ENCODE measurements at regions not wholly inside any gene's neighbourhood (a gene's known extent, or its start where the extent isn't known, plus 50 kb on each side); places are given as distances from the start of the nearest gene placed in this dataset.
"Not testable (repeated sequence)": the region's sequence is repeated elsewhere in the genome, so short reads cannot be mapped to it uniquely, and the experiment has no call there.

GRCh38 chr16:29142506-29142905 is 157.7 kb downstream of the LAT start:
- DNase-seq: not testable (repeated sequence)

DNA sequence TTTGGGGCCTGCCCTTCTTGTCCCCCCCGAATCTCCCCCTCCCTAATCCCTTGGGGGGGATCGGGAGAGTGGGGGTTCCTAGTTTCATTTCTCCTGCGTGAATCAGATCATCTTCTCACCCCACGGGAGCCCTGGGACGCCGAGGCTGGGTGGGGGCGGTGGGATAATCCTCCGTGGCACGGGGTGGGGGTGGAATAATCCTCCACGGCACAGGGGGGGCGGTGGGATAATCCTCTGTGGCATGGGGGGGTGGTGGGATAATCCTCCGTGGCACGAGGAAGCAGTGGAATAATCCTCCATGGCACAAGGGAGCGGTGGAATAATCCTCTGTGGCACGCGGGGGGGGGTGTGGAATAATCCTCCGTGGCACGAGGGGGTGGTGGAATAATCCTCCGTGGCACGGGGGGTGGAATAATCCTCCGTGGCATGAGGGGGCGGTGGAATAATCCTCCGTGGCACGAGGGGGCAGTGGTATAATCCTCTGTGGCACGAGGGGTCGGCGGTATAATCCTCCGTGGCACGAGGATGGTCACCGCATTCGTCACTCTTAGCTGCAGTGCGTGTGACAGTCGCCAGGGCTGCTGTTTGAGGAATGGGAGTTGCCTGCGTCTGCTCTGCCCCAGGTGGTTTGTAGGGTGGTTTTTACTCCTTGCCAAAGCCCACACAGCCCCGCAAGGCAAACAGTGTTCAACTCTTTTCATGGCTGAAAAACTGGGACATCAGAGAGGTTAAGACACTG is 156.9 kb downstream of the LAT start:
- DNase-seq: no peak

GRCh38 chr16:29141121-29141520 is 156.3 kb downstream of the LAT start:
- not testable (repeated sequence) for DNase-seq

GRCh38 chr16:29139901-29140855 is 155.3 kb downstream of the LAT start:
- not testable (repeated sequence) for DNase-seq

- DNase-seq: no peak
Observed at GRCh38 chr16:29139261-29139802, 154.5 kb downstream of the LAT start.

DNA sequence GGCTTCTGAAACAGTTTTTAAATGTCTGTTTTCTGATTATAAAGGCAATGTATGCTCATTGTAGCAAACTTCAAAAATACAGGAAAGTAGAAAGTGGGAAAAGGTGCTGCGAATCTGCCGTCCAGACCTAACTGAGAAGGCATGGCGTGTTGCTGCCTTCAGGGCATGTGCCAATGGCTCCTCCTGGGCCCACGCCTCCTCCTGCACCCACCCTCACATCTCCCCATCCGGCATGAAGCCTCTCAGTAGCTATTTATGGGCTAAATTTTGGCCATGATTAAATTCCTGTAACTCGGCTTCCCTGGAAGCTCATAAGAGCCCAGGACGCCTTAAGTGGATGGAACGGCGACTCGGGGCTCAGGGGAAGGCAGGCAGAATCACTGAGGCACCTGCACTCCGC is 153.8 kb downstream of the LAT start:
- not testable (repeated sequence) for DNase-seq

- not testable (repeated sequence) for DNase-seq
Observed at GRCh38 chr16:29137894-29138662, 153.2 kb downstream of the LAT start.

- DNase-seq: not testable (repeated sequence)
Observed at GRCh38 chr16:29137461-29137860, 152.6 kb downstream of the LAT start.

DNA sequence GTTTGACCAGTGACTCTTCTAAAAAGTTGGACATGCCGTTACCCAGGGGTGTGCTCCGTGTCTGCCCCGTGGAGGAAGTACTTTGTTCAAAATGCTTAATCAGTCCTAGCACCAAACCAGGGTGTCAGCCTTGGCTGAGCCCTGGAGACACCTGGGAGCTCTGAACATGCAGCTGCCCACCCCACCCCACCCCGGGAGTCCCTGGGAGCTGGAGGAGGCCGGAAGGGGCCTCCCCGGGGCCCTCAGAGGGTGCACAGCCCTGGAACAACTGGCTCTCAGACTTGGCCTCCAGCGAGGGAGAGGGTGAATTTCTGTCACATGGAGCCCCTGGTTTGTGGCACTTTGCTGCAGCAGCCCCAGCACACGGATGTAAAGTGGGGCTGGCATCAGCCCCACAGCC is 152.1 kb downstream of the LAT start:
- DNase-seq: not testable (repeated sequence)

DNA sequence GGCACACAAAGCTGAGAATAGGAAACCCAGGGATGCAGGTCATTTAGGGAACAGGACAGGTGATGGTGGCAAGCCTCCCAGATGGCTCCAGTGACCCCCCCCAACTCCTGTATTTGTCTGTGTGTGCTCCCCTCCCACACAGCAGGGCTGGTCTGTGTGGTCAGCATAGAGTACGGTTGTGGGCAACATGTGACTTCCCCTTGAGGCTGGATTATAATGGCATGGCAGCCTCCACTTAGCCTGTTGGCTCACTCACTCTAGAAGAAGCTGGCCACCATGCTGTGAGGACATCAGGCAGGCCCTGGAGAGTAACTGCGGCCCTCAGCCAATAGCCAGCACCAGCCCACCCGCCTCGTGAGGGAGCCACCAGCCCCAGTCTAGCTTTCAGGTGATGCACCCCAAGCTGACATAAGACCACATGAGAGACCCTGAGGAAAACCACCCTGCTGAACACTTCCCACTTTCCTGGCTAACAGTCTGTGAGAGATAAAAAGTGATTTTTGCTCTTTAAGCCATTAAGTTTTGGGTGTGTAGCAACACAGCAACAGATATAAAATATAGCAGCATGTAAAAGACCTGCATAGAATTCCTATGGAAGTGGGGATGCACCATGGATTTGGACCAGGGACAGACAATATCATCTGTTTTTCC is 151.3 kb downstream of the LAT start:
- not testable (repeated sequence) for DNase-seq

DNA sequence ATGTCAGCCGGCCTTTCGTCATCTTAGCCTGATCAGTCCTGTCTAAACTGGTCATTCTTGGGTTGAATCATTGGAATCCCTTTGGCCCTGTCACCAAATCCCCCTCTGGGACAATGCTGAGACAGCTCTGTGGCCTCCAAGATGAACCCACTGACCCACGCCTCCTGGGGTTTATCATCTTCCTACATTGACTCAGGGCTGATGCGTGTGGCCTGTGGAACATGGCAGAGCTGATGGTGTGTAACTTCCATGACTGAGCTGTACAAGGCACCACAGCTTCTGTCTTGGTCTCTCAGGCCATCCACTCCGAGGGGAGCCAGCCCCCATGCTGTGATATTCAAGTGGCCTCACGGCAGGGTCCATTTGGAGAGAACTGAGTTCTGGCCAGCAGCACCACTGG is 150.2 kb downstream of the LAT start:
- DNase-seq: not testable (repeated sequence)

DNA sequence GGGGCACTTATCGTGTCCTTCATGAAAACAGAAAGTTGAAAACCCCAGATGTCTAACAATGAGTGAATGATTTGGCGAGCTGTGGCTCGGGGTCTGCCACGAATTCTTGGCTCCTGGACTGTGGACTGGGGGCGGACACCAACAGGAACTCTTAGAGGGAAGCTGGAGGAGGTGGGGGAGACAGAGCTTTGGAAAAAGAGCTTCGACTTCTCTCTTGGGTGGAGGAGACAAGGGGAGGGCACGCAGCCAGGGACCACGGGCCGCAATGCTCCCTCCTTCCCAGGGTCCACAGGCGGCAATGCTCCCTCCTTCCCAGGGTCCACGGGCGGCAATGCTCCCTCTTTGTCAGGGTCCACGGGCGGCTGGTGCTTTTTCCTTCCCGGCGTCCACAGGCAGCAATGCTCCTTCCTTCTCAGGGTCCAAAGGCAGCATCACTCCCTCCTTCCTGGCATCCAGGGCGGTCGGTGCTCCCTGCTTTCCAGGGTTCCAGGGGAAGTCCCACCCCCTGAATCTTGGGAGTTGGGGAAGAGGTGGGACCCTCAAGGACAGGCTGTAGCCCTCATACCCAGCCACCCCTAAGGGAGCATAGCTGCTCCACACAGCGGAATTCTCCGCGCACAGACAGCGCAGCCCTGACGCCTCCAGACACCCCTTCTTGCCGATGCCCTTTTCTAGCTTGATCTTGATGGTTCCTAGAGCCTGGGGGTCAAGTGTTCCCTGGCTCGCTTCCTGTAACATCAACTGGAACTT is 149.0 kb downstream of the LAT start:
- DNase-seq: not testable (repeated sequence)

DNA sequence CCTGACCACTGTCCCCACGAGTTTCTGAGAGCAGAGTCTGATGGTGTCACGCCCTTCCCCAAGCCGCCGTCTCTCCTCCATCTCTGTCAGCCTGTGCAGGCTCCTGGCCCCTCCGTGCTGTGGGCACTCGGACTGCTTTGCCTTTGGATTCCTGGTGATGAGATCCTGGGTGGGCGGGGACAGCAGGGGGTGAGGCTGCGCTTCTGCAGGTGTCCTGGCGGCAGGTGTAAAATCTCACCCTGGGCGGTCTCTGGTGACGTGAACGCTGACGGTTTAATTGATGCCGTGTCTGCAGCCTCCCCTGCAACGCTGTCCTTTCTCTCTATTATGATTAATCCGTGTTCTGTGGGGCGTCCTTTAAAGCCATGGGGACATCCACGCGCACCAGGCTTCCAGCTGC is 148.0 kb downstream of the LAT start:
- not testable (repeated sequence) for DNase-seq

DNA sequence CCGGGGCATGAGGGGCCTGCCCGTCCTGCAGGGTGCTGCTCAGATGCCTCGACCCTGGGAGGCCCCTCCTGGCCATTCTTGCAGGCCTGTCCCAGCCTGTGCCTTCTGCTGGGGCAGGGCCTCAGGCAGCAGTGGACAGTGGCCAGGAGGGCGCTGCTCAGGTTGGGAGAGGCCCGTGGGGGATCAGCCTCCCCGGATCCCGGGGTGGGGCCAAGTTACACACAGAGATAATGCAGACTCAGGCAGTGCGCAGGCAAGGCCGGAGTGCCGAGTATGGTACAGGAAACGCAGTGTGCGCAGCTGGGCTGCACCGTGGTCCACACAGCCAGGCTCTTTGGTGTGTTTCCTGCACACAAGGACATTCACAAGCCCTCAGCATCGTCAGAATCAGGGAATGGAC is 147.6 kb downstream of the LAT start:
- DNase-seq: not testable (repeated sequence)

- DNase-seq: not testable (repeated sequence)
Observed at GRCh38 chr16:29130901-29131851, 146.3 kb downstream of the LAT start.

GRCh38 chr16:29130131-29130711 is 145.4 kb downstream of the LAT start:
- DNase-seq: not testable (repeated sequence)

GRCh38 chr16:29129458-29130038 is 144.7 kb downstream of the LAT start:
- DNase-seq: not testable (repeated sequence)

GRCh38 chr16:29128732-29129457 is 144.0 kb downstream of the LAT start:
- not testable (repeated sequence) for DNase-seq
